Ishikawa (cell line): ENCODE measurements at regions not wholly inside any gene's neighbourhood (a gene's known extent, or its start where the extent isn't known, plus 50 kb on each side); places are given as distances from the start of the nearest gene placed in this dataset.

Experiments
- CREB1 ChIP-seq: IDR thresholded peaks from 2 replicates; pipeline ENCODE4 v1.6.1; 2012; ENCODE audit warnings: low read depth
- EP300 ChIP-seq: IDR thresholded peaks from 2 replicates; pipeline ENCODE4 v1.6.1; 2012; ENCODE audit warnings: borderline replicate concordance
- MAX ChIP-seq: IDR thresholded peaks from 2 replicates; pipeline ENCODE4 v1.6.1; 2012
- RAD21 ChIP-seq: IDR thresholded peaks from 2 replicates; pipeline ENCODE4 v1.6.1; 2012; ENCODE audit warnings: low read depth
- TAF1 ChIP-seq: IDR thresholded peaks from 2 replicates; pipeline ENCODE4 v1.6.1; 2012; ENCODE audit warnings: low read depth, mild to moderate bottlenecking
- USF1 ChIP-seq: IDR thresholded peaks from 2 replicates; pipeline ENCODE4 v1.6.1; 2012

GRCh38 chr1:103997631-103998030 lies 247.9 kb downstream of the AMY1C start:
- TF ChIP-seq CREB1 (no peak), TAF1 (no peak), USF1 (no peak), MAX (no peak), EP300 (no peak), RAD21 (no peak)
